Panc1 (cell line): ENCODE measurements at regions not wholly inside any gene's neighbourhood (a gene's known extent, or its start where the extent isn't known, plus 50 kb on each side); places are given as distances from the start of the nearest gene placed in this dataset.

Experiments used
- ATAC-seq: fragments of 200-7000 bp; cut with Tn5 transposase; 2 replicates; pipeline ENCODE4 v1.9.1; 2020; ENCODE audit warnings: mild to moderate bottlenecking, moderate library complexity
- BruUV-seq: library from RNA; stranded (reverse); fragments of 400-500 nt; replicated peaks from 2 replicates; lab custom pipeline; 2021; lab: Mats Ljungman, UMichigan
- CTCF ChIA-PET: fragments of 300-600 bp; sonication (Branson Sonifier 250); formaldehyde crosslinking; loops from one replicate; lab custom pipeline; 2022; ENCODE audit warnings: antibody characterized with exemption; lab: Charles Lee
- POLR2A ChIA-PET: fragments of 300-600 bp; sonication (Branson Sonifier 250); formaldehyde crosslinking; loops from one replicate; lab custom pipeline; 2022; ENCODE audit warnings: antibody characterized with exemption; lab: Charles Lee
- DNase-seq: peaks from one replicate; pipeline ENCODE4 v3.0.0-alpha.2; 2010; ENCODE audit warnings: low read depth, low spot score
- H3K27ac ChIP-seq: 2 replicates; pipeline ENCODE4 v1.5.1; 2011; ENCODE audit warnings: mild to moderate bottlenecking, low read length, inconsistent platforms
- H3K27me3 ChIP-seq: fragments of 200-500 bp; sonication (Bioruptor generic); 2 replicates; pipeline ENCODE4 v1.6.0; 2014; ENCODE audit warnings: low read length, inconsistent platforms; ENCODE audit not compliant: control insufficient read depth, insufficient read depth
- H3K36me3 ChIP-seq: fragments of 200-500 bp; sonication (Bioruptor generic); 2 replicates; pipeline ENCODE4 v1.5.1; 2014; ENCODE audit warnings: inconsistent platforms, mild to moderate bottlenecking, low read length, moderate library complexity; ENCODE audit not compliant: control insufficient read depth, insufficient read depth
- H3K4me1 ChIP-seq: 2 replicates; pipeline ENCODE4 v1.5.1; 2011; ENCODE audit warnings: inconsistent platforms, mild to moderate bottlenecking, low read length, moderate library complexity; ENCODE audit not compliant: control insufficient read depth, insufficient read depth
- H3K4me3 ChIP-seq, 2 experiments: 2 replicates each; pipeline ENCODE4 v1.5.1; 2011 to 2012; ENCODE audit warnings: low read depth in 2 of 2, low read length in 2 of 2, mild to moderate bottlenecking in 2 of 2, inconsistent platforms in 1 of 2, moderate library complexity in 1 of 2
- H3K9me3 ChIP-seq: fragments of 200-500 bp; sonication (Bioruptor generic); 2 replicates; pipeline ENCODE4 v1.5.1; 2014; ENCODE audit warnings: low read depth, mild to moderate bottlenecking, inconsistent platforms, low read length, moderate library complexity; ENCODE audit not compliant: control insufficient read depth, insufficient read depth
- POLR2AphosphoS5 ChIP-seq: IDR thresholded peaks from 2 replicates; pipeline ENCODE4 v1.6.1; 2012; ENCODE audit warnings: mild to moderate bottlenecking, low read depth, low read length, moderate library complexity
- SIN3A ChIP-seq: IDR thresholded peaks from 2 replicates; pipeline ENCODE4 v1.6.1; 2012; ENCODE audit warnings: low read depth, mild to moderate bottlenecking, low read length, moderate library complexity, borderline replicate concordance; ENCODE audit not compliant: insufficient read depth
- TCF7L2 ChIP-seq: IDR thresholded peaks from 2 replicates; pipeline ENCODE4 v1.6.1; 2011; ENCODE audit warnings: mild to moderate bottlenecking, low read depth, low read length, inconsistent platforms
- in situ Hi-C: cut with HindIII; loops from 2 replicates; pipeline ENCODE4 v1.10.0; 2016; ENCODE audit warnings: low sequenced_read_pairs, low pct_unique_long_range_greater_than_20kb
- intact Hi-C: fragments of 100-400 bp; cut with micrococcal nuclease; formaldehyde crosslinking; loops from one replicate; pipeline ENCODE4 v1.10.0; 2022; ENCODE audit not compliant: unreplicated experiment
- TF ChIP-seq, protein P1 (sequence below): fragments of 450-650 bp; IDR thresholded peaks from 2 replicates; pipeline ENCODE4 v1.5.1; 2017; ENCODE audit warnings: mild to moderate bottlenecking
- TF ChIP-seq, protein P2 (sequence below), 2 experiments: IDR thresholded peaks; 2 replicates each; pipeline ENCODE4 v1.6.1; 2011 to 2012; ENCODE audit warnings: low read depth in 2 of 2, control low read depth in 1 of 2, low read length in 1 of 2, mild to moderate bottlenecking in 1 of 2, moderate library complexity in 1 of 2; ENCODE audit not compliant: insufficient read depth in 1 of 2

DNA sequence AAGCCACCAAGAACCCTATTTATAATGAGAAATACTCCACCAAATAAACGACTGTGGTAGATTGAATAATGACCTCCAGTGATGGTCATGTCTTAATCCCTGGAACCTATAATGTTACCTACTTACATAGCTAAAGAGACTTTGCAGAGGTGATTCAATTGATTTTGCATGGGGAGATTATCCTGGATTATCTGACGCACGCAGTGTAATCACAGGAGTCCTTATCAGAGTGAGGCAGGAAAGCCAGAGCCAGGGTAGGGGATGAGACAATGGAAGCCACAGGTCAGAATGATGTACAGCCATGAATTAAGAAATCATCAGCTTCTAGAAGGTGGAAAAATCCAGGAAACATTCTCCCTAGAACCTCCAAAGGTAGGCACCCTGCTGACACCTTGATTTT is 286.4 kb upstream of the SP4 start:
- POLR2A ChIA-PET = no interaction called here
- in situ Hi-C loops = no loop called here
- no peak for ATAC-seq
- H3K9me3 ChIP-seq = no peaks in the 10 kb centered on the region
- H3K27ac ChIP-seq = no peak overlapping the region
- TF ChIP-seq, protein P1, sequence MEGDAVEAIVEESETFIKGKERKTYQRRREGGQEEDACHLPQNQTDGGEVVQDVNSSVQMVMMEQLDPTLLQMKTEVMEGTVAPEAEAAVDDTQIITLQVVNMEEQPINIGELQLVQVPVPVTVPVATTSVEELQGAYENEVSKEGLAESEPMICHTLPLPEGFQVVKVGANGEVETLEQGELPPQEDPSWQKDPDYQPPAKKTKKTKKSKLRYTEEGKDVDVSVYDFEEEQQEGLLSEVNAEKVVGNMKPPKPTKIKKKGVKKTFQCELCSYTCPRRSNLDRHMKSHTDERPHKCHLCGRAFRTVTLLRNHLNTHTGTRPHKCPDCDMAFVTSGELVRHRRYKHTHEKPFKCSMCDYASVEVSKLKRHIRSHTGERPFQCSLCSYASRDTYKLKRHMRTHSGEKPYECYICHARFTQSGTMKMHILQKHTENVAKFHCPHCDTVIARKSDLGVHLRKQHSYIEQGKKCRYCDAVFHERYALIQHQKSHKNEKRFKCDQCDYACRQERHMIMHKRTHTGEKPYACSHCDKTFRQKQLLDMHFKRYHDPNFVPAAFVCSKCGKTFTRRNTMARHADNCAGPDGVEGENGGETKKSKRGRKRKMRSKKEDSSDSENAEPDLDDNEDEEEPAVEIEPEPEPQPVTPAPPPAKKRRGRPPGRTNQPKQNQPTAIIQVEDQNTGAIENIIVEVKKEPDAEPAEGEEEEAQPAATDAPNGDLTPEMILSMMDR = no peak
- TF ChIP-seq TCF7L2 (no peak), POLR2AphosphoS5 (no peak), SIN3A (no peak)
- TF ChIP-seq, protein P2, sequence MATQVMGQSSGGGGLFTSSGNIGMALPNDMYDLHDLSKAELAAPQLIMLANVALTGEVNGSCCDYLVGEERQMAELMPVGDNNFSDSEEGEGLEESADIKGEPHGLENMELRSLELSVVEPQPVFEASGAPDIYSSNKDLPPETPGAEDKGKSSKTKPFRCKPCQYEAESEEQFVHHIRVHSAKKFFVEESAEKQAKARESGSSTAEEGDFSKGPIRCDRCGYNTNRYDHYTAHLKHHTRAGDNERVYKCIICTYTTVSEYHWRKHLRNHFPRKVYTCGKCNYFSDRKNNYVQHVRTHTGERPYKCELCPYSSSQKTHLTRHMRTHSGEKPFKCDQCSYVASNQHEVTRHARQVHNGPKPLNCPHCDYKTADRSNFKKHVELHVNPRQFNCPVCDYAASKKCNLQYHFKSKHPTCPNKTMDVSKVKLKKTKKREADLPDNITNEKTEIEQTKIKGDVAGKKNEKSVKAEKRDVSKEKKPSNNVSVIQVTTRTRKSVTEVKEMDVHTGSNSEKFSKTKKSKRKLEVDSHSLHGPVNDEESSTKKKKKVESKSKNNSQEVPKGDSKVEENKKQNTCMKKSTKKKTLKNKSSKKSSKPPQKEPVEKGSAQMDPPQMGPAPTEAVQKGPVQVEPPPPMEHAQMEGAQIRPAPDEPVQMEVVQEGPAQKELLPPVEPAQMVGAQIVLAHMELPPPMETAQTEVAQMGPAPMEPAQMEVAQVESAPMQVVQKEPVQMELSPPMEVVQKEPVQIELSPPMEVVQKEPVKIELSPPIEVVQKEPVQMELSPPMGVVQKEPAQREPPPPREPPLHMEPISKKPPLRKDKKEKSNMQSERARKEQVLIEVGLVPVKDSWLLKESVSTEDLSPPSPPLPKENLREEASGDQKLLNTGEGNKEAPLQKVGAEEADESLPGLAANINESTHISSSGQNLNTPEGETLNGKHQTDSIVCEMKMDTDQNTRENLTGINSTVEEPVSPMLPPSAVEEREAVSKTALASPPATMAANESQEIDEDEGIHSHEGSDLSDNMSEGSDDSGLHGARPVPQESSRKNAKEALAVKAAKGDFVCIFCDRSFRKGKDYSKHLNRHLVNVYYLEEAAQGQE (IDR thresholded peaks at IDR 0.05; ENCODE audit: insufficient read depth in 1 of 2, low read depth in 2 of 2, low read length in 1 of 2) = no peak
- no peak overlapping the region for H3K4me3 ChIP-seq
- CTCF ChIA-PET = no interaction called here
- BruUV-seq = no TSS peak
- H3K4me1 ChIP-seq = no peaks in the 10 kb centered on the region
- intact Hi-C loops = no loop called here
- no peak for DNase-seq
- no peaks in the 10 kb centered on the region for H3K36me3 ChIP-seq
- H3K27me3 ChIP-seq = peaks cover 5% of the 10 kb centered on the region; the same call in 1 of the 2 replicates

DNA sequence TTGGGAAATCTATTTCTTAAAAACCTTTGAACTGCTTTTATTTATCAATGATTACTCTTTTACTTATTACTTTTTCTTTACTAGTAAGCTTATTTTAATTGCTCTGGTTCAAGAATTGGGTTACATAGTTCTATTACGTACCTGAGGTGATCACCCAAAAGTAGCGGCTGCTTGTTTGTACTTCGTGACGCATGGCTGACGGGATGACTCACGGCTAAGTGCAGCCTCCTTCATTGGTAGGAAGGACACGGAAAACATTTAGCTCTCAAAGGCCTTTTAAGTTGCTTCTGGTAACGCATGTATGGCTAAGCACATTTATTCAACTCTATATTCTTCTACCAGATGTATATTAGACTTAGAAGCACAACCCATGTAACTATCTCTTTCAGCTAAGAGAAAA is 285.8 kb upstream of the SP4 start:
- ATAC-seq (no peak), DNase-seq (no peak)
- intact Hi-C loops (no loop called here), in situ Hi-C loops (no loop called here)
- ChIA-PET POLR2A (no interaction called here), CTCF (no interaction called here)
- no TSS peak for BruUV-seq
- H3K36me3 ChIP-seq = no peaks in the 10 kb centered on the region
- H3K4me3 ChIP-seq = no peak overlapping the region
- TF ChIP-seq TCF7L2 (no peak), POLR2AphosphoS5 (no peak), SIN3A (no peak)
- TF ChIP-seq, protein P1 = no peak
- H3K4me1 ChIP-seq = no peaks in the 10 kb centered on the region
- no peak overlapping the region for H3K27ac ChIP-seq
- H3K27me3 ChIP-seq = peaks cover 5% of the 10 kb centered on the region; the same call in 1 of the 2 replicates
- H3K9me3 ChIP-seq = no peaks in the 10 kb centered on the region
